PC-9 (cell line): ENCODE measurements at regions not wholly inside any gene's neighbourhood (a gene's known extent, or its start where the extent isn't known, plus 50 kb on each side); places are given as distances from the start of the nearest gene placed in this dataset.

Source experiments
- BruUV-seq: library from RNA; stranded (reverse); fragments of 400-500 nt; replicated peaks from 2 replicates; lab custom pipeline; 2021; lab: Mats Ljungman, UMichigan
- CTCF ChIA-PET: fragments of 300-600 bp; sonication (Branson Sonifier 250); formaldehyde crosslinking; loops from one replicate; lab custom pipeline; 2022; ENCODE audit warnings: antibody characterized with exemption; lab: Charles Lee
- POLR2A ChIA-PET: fragments of 300-600 bp; sonication (Branson Sonifier 250); formaldehyde crosslinking; loops from one replicate; lab custom pipeline; 2022; ENCODE audit warnings: antibody characterized with exemption; ENCODE audit not compliant: unreplicated experiment; lab: Charles Lee
- DNase-seq, 2 experiments: peaks; one replicate each; pipeline versions ENCODE4 v3.0.0 to v3.0.0-alpha.2; 2015 to 2022; ENCODE audit warnings: mixed read lengths in 1 of 2
- H2AFZ ChIP-seq: fragments of 200-600 bp; sonication (generic); 2 replicates; pipeline ENCODE4 v1.8.1; 2017; ENCODE audit warnings: antibody characterized with exemption
- H3F3A ChIP-seq: fragments of 200-600 bp; sonication (generic); 2 replicates; pipeline ENCODE4 v1.8.1; 2017; ENCODE audit warnings: antibody characterized with exemption, mild to moderate bottlenecking, low read depth; ENCODE audit not compliant: insufficient read depth
- H3K27ac ChIP-seq: fragments of 200-600 bp; sonication (generic); 2 replicates; pipeline ENCODE4 v1.6.1; 2016; ENCODE audit warnings: mixed run types
- H3K27me3 ChIP-seq: fragments of 200-600 bp; sonication (generic); 2 replicates; pipeline ENCODE4 v1.6.1; 2016; ENCODE audit warnings: low read depth, mixed run types; ENCODE audit not compliant: insufficient read depth
- H3K36me3 ChIP-seq: fragments of 200-600 bp; sonication (generic); 2 replicates; pipeline ENCODE4 v1.6.1; 2016; ENCODE audit warnings: low read depth, mixed run types
- H3K4me1 ChIP-seq: fragments of 200-600 bp; sonication (generic); replicated peaks from 2 replicates; pipeline ENCODE4 v1.6.1; 2016; ENCODE audit warnings: mixed run types; ENCODE audit not compliant: insufficient read depth
- H3K4me2 ChIP-seq: fragments of 200-600 bp; sonication (generic); 2 replicates; pipeline ENCODE4 v1.6.1; 2017; ENCODE audit warnings: mixed run types
- H3K4me3 ChIP-seq: fragments of 200-600 bp; sonication (generic); 2 replicates; pipeline ENCODE4 v1.6.1; 2016; ENCODE audit warnings: mixed run types
- H3K79me2 ChIP-seq: fragments of 200-600 bp; sonication (generic); 2 replicates; pipeline ENCODE4 v1.6.1; 2017; ENCODE audit warnings: low read depth, mixed run types
- H3K9me2 ChIP-seq: fragments of 200-600 bp; sonication (generic); 2 replicates; pipeline ENCODE4 v1.8.1; 2017; ENCODE audit warnings: mild to moderate bottlenecking; ENCODE audit not compliant: insufficient read depth
- H3K9me3 ChIP-seq: fragments of 200-600 bp; sonication (generic); 2 replicates; pipeline ENCODE4 v1.8.1; 2016; ENCODE audit warnings: low read depth; ENCODE audit not compliant: insufficient read depth
- H4K20me1 ChIP-seq: fragments of 200-600 bp; sonication (generic); 2 replicates; pipeline ENCODE4 v1.8.1; 2017; ENCODE audit not compliant: insufficient read depth
- EZH2 ChIP-seq: fragments of 200-600 bp; sonication (generic); IDR thresholded peaks from 2 replicates; pipeline ENCODE4 v1.8.0; 2017; ENCODE audit warnings: antibody characterized with exemption, low read depth
- intact Hi-C: fragments of 100-400 bp; cut with micrococcal nuclease; formaldehyde crosslinking; loops from one replicate; pipeline ENCODE4 v1.10.0; 2022; ENCODE audit not compliant: unreplicated experiment
- TF ChIP-seq, protein P1 (sequence below): fragments of 200-600 bp; sonication (generic); conservative IDR thresholded peaks from 2 replicates; pipeline ENCODE4 v1.6.1; 2017; ENCODE audit warnings: mixed run types, antibody characterized with exemption, mild to moderate bottlenecking, moderate library complexity

DNA sequence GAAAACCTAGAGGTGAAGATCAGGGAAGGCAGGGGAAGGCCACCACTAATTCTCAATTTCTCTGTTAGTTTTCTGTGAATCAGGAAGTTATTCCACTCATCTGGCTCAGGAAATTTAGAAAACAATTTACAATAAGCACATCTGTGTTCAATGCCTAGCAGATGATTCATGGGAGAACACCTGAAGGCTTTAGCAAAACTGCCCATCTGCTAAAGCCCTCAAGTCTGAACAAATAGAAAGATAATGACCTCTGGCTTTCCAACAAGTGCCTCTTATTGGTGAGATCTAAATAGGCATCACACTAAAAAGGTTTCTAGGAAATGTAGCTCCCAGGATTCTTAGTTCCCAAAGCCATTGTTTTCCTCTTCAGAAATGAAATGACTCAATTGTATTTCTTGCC lies 122.1 kb upstream of the GNPDA2 start:
- no peaks in the 10 kb centered on the region for H3F3A ChIP-seq
- DNase-seq, result no peak
- ChIA-PET CTCF (no interaction called here), POLR2A (no interaction called here)
- no peak overlapping the region for H3K4me2 ChIP-seq
- no peak overlapping the region for H3K4me3 ChIP-seq
- no peaks in the 10 kb centered on the region for H3K79me2 ChIP-seq
- H3K27me3 ChIP-seq, result no peaks in the 10 kb centered on the region
- no peaks in the 10 kb centered on the region for H3K9me3 ChIP-seq
- H3K9me2 ChIP-seq, result no peaks in the 10 kb centered on the region
- no peak overlapping the region for H3K27ac ChIP-seq
- H2AFZ ChIP-seq, result no peak overlapping the region
- H3K4me1 ChIP-seq, result no peaks in the 10 kb centered on the region
- H3K36me3 ChIP-seq, result no peaks in the 10 kb centered on the region
- no peaks in the 10 kb centered on the region for H4K20me1 ChIP-seq
- intact Hi-C loops, result no loop called here
- TF ChIP-seq, protein P1, sequence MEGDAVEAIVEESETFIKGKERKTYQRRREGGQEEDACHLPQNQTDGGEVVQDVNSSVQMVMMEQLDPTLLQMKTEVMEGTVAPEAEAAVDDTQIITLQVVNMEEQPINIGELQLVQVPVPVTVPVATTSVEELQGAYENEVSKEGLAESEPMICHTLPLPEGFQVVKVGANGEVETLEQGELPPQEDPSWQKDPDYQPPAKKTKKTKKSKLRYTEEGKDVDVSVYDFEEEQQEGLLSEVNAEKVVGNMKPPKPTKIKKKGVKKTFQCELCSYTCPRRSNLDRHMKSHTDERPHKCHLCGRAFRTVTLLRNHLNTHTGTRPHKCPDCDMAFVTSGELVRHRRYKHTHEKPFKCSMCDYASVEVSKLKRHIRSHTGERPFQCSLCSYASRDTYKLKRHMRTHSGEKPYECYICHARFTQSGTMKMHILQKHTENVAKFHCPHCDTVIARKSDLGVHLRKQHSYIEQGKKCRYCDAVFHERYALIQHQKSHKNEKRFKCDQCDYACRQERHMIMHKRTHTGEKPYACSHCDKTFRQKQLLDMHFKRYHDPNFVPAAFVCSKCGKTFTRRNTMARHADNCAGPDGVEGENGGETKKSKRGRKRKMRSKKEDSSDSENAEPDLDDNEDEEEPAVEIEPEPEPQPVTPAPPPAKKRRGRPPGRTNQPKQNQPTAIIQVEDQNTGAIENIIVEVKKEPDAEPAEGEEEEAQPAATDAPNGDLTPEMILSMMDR, result no peak
- TF ChIP-seq EZH2, result no peak
- BruUV-seq, result no TSS peak

DNA sequence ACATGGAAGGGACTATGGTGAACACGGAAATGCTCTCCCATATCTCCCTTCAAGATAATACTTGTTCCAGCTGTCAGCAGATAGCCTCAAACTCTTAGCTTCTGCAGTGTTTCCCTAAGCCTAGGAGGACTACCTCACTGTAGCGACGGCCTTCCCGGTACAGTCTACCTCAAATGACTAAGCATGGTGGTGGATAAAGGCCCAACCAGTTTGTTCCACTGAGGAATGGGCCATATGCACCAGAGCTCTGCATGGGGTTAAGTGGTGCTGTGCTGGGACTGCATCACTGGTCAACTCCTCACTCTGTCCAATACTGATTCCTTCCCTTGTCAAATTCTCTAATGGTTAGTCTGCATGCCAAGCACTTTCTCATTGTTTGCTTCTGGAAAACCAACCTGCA lies 119.6 kb upstream of the GNPDA2 start:
- Histone ChIP-seq H3K4me1 (no peaks in the 10 kb centered on the region), H2AFZ (no peak overlapping the region), H4K20me1 (no peaks in the 10 kb centered on the region), H3K27ac (no peak overlapping the region), H3K36me3 (no peaks in the 10 kb centered on the region), H3K9me3 (no peaks in the 10 kb centered on the region), H3K4me2 (no peak overlapping the region), H3K9me2 (no peaks in the 10 kb centered on the region), H3K4me3 (no peak overlapping the region), H3K27me3 (no peaks in the 10 kb centered on the region), H3F3A (no peaks in the 10 kb centered on the region), H3K79me2 (no peaks in the 10 kb centered on the region)
- intact Hi-C loops, result no loop called here
- POLR2A ChIA-PET, result no interaction called here
- BruUV-seq, result no TSS peak
- TF ChIP-seq, protein P1, result no peak
- no peak for TF ChIP-seq EZH2
- CTCF ChIA-PET, result no interaction called here
- no peak for DNase-seq

DNA sequence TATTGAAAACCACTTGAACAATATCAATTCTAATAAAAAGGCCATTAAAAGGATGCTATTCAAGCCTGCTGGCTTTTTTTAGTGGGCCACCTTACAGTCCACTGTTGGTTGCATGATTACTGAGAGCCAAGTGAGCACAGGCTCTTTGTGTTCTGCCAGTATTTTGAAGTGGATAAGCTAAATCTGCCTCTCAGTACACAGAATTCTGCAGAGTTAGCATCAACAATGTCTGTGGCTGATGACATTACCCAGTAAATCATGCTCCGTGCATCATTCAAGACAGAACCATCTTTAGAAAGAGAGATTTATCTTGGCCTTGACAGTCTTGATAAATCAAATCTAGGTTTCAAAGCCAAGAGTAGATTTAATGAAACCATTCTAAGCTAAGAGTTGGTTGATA lies 119.0 kb upstream of the GNPDA2 start:
- ChIA-PET POLR2A (no interaction called here), CTCF (no interaction called here)
- Histone ChIP-seq H3K27ac (no peak overlapping the region), H3F3A (no peaks in the 10 kb centered on the region), H3K79me2 (no peaks in the 10 kb centered on the region), H2AFZ (no peak overlapping the region), H3K27me3 (no peaks in the 10 kb centered on the region), H3K4me2 (no peak overlapping the region), H3K9me2 (no peaks in the 10 kb centered on the region), H3K9me3 (no peaks in the 10 kb centered on the region), H3K36me3 (no peaks in the 10 kb centered on the region), H4K20me1 (no peaks in the 10 kb centered on the region), H3K4me1 (no peaks in the 10 kb centered on the region), H3K4me3 (no peak overlapping the region)
- DNase-seq, result no peak
- no TSS peak for BruUV-seq
- TF ChIP-seq, protein P1, result no peak
- no peak for TF ChIP-seq EZH2
- intact Hi-C loops, result no loop called here
